Peyer's patch (tissue), 4 donors: ENCODE measurements at regions not wholly inside any gene's neighbourhood (a gene's known extent, or its start where the extent isn't known, plus 50 kb on each side); places are given as distances from the start of the nearest gene placed in this dataset.

Experiments used
- DNase-seq, 3 donors: peaks; one replicate each; pipeline ENCODE4 v3.0.0-alpha.2; 2017 to 2019
- H3K27ac ChIP-seq, 4 donors: fragments of 200-600 bp; sonication (generic); one replicate each; pipeline ENCODE4 v1.5.1; 2016 to 2019
- H3K27me3 ChIP-seq, 2 donors: fragments of 200-600 bp; sonication (generic); one replicate each; pipeline ENCODE4 v1.5.1; 2019
- H3K36me3 ChIP-seq, 3 donors: fragments of 200-600 bp; sonication (generic); one replicate each; pipeline ENCODE4 v1.5.1; 2016 to 2019
- H3K4me1 ChIP-seq, 4 donors: fragments of 200-600 bp; sonication (generic); one replicate each; pipeline ENCODE4 v1.5.1; 2016 to 2019
- H3K4me3 ChIP-seq, 4 donors: fragments of 200-600 bp; sonication (generic); 1 replicate in 3 of 4; 2 replicates in 1 of 4; pipeline ENCODE4 v1.5.1; 2016 to 2019; ENCODE audit warnings: mild to moderate bottlenecking in 1 of 4
- H3K9me3 ChIP-seq, 4 donors: fragments of 200-600 bp; sonication (generic); one replicate each; pipeline ENCODE4 v1.5.1; 2016 to 2019; ENCODE audit warnings: mild to moderate bottlenecking in 1 of 4
- CTCF ChIP-seq, 6 experiments: fragments of 450-650 bp in 4 of 6; fragments of 200-600 bp in 2 of 6; sonication (generic) in 1 of 6; IDR thresholded peaks; one replicate each; pipeline ENCODE4 v1.5.1; 2017 to 2019; ENCODE audit warnings: antibody characterized with exemption in 6 of 6, mild to moderate bottlenecking in 3 of 6, moderate library complexity in 1 of 6
- POLR2A ChIP-seq, 2 donors: fragments of 450-650 bp; IDR thresholded peaks; one replicate each; pipeline ENCODE4 v1.5.1; 2017; ENCODE audit warnings: antibody characterized with exemption in 2 of 2, mild to moderate bottlenecking in 2 of 2, moderate library complexity in 2 of 2

- H3K27ac ChIP-seq: no peak overlapping the region
- H3K36me3 ChIP-seq: no peaks in the 10 kb centered on the region
- H3K4me1 ChIP-seq: no peaks in the 10 kb centered on the region
- H3K9me3 ChIP-seq: no peaks in the 10 kb centered on the region
- no peaks in the 10 kb centered on the region for H3K27me3 ChIP-seq
- TF ChIP-seq POLR2A (IDR thresholded peaks at IDR 0.05): no peak
- DNase-seq: no peak
- no peak overlapping the region for H3K4me3 ChIP-seq
Measured at GRCh38 chr5:68362331-68362730, 146.8 kb downstream of the PIK3R1 start.

DNA sequence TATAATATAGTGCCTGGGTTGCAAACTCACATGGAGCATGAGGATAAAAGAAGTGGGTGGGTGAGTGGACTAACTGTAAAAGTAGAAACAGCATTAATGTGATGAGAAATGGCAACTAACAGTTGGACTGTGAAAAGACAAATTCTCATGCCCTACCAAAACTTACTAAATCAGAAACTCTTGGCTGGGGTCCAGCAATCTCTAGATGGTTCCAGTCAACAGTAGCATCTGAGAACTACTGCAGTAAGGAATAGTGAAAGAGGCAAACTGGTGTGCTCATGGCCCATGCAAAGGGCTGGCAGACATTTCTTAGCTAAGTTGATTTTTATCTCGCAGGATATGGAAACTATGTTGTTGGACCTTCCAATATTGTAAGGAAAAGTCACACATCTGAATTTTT is 150.3 kb downstream of the PIK3R1 start:
- Histone ChIP-seq H3K4me3 (no peak overlapping the region), H3K4me1 (peaks cover 0 to 9% (median 0%) of the 10 kb centered on the region in 4 donors), H3K27me3 (no peaks in the 10 kb centered on the region), H3K36me3 (no peaks in the 10 kb centered on the region), H3K9me3 (no peaks in the 10 kb centered on the region), H3K27ac (no peak overlapping the region)
- TF ChIP-seq CTCF (IDR thresholded peaks at IDR 0.05): no peak
- no peak for TF ChIP-seq POLR2A (IDR thresholded peaks at IDR 0.05)
- no peak for DNase-seq

DNA sequence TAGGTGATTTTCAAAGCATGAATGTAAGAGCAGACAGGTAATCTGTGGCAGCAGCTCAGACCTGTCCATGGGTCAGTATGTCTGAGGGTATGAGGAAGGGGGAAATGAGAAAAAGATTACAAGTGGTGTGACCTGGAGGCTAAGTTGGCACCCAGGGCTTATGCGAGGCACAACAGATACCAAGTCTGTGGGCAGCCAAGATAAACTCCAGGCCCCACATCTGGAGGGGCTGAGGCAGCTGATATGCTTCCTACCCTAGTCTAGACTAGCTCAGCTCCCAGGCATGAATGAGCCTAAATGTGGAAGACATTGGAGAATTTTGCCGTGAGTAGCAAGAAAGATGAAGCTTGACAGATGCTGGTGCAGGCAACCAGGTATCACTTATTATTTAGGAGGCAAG is 151.7 kb downstream of the PIK3R1 start:
- H3K27me3 ChIP-seq: no peaks in the 10 kb centered on the region
- DNase-seq: no peak
- no peaks in the 10 kb centered on the region for H3K36me3 ChIP-seq
- no peak overlapping the region for H3K27ac ChIP-seq
- H3K4me1 ChIP-seq: peaks cover 0 to 9% (median 0%) of the 10 kb centered on the region in 4 donors
- H3K4me3 ChIP-seq: no peak overlapping the region
- no peak for TF ChIP-seq POLR2A (IDR thresholded peaks at IDR 0.05)
- no peak for TF ChIP-seq CTCF (IDR thresholded peaks at IDR 0.05)
- H3K9me3 ChIP-seq: no peaks in the 10 kb centered on the region

DNA sequence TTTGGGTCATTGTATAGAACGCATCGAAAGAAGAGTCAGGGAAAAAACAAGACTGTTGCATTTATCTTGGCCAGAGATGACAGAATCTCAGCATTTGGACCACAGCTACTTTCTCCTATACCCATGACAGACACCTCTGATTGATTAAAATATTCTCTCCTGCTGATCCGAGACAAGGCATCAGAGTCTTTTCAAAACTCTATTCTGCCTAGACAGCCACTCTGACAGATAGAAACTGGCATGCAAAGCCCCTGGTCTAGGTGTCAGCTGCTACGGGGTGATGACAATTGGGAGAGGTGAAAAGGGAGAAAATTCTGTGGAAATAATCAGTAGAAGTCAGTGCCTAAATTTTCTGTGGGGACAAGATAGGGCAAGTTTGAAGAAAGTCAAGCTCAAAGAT is 152.2 kb downstream of the PIK3R1 start:
- Histone ChIP-seq H3K36me3 (no peaks in the 10 kb centered on the region), H3K9me3 (no peaks in the 10 kb centered on the region), H3K4me1 (peaks cover 0 to 9% (median 0%) of the 10 kb centered on the region in 4 donors), H3K4me3 (no peak overlapping the region), H3K27me3 (no peaks in the 10 kb centered on the region), H3K27ac (no peak overlapping the region)
- TF ChIP-seq CTCF (IDR thresholded peaks at IDR 0.05) (no peak), POLR2A (IDR thresholded peaks at IDR 0.05) (no peak)
- DNase-seq: no peak

GRCh38 chr5:68368311-68369022 is 152.9 kb downstream of the PIK3R1 start:
- Histone ChIP-seq H3K9me3 (no peaks in the 10 kb centered on the region), H3K4me1 (peaks cover 0 to 9% (median 0%) of the 10 kb centered on the region in 4 donors), H3K27me3 (no peaks in the 10 kb centered on the region), H3K36me3 (no peaks in the 10 kb centered on the region), H3K4me3 (no peak overlapping the region), H3K27ac (no peak overlapping the region)
- TF ChIP-seq CTCF (IDR thresholded peaks at IDR 0.05) (no peak), POLR2A (IDR thresholded peaks at IDR 0.05) (no peak)
- DNase-seq: no peak

DNA sequence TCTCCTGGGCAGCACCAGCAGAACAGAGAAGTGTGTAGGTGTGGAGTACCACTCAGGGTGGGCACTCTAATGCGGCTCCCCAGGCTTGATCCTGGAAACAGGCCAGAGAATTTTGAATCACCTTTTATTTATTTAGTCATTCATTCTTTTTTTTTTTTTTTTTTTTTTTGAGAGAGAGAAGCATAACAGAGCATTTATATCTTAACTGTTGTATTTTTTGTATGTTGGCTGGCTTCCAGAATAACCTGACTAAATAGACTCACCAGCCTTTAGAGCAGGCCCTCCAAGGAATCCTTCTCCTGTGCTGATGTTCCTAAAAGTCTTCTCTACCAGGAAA is 153.4 kb downstream of the PIK3R1 start:
- Histone ChIP-seq H3K4me3 (no peak overlapping the region), H3K4me1 (peaks cover 0 to 9% (median 0%) of the 10 kb centered on the region in 4 donors), H3K27ac (no peak overlapping the region), H3K9me3 (no peaks in the 10 kb centered on the region), H3K27me3 (no peaks in the 10 kb centered on the region), H3K36me3 (no peaks in the 10 kb centered on the region)
- no peak for DNase-seq
- TF ChIP-seq POLR2A (IDR thresholded peaks at IDR 0.05) (no peak), CTCF (IDR thresholded peaks at IDR 0.05) (no peak)
